ENCODE measurements at regions not wholly inside any gene's neighbourhood (a gene's known extent, or its start where the extent isn't known, plus 50 kb on each side); places are given as distances from the start of the nearest gene placed in this dataset.
"Not testable (repeated sequence)": the region's sequence is repeated elsewhere in the genome, so short reads cannot be mapped to it uniquely, and the experiment has no call there.

- DNase-seq, result no peak
Observed at GRCh38 chr13:58379221-58379620, 747.7 kb downstream of the PCDH17 start.

GRCh38 chr13:58385336-58385735 is 753.8 kb downstream of the PCDH17 start:
- DNase-seq, result not testable (repeated sequence)

- no peak for DNase-seq
Observed at GRCh38 chr13:58397596-58398387, 766.2 kb downstream of the PCDH17 start.

GRCh38 chr13:58399263-58399662 is 767.7 kb downstream of the PCDH17 start:
- no peak for DNase-seq

- DNase-seq, result no peak
Observed at GRCh38 chr13:58406545-58406944, 775.0 kb downstream of the PCDH17 start.

GRCh38 chr13:58429917-58430316 is 798.4 kb downstream of the PCDH17 start:
- no peak for DNase-seq

GRCh38 chr13:58434943-58435342 is 803.4 kb downstream of the PCDH17 start:
- no peak for DNase-seq

GRCh38 chr13:58437427-58437826 is 805.9 kb downstream of the PCDH17 start:
- DNase-seq, result no peak

- DNase-seq, result no peak
Observed at GRCh38 chr13:58446979-58447378, 815.4 kb downstream of the PCDH17 start.

GRCh38 chr13:58452123-58452623 is 820.6 kb downstream of the PCDH17 start:
- DNase-seq, result no peak

- no peak for DNase-seq
Observed at GRCh38 chr13:58455094-58455493, 823.5 kb downstream of the PCDH17 start.

- no peak for DNase-seq
Observed at GRCh38 chr13:58461217-58461616, 829.7 kb downstream of the PCDH17 start.

- DNase-seq, result no peak
Observed at GRCh38 chr13:58463841-58464240, 832.3 kb downstream of the PCDH17 start.

- no peak for DNase-seq
Observed at GRCh38 chr13:58467176-58467575, 835.6 kb downstream of the PCDH17 start.

- DNase-seq, result no peak
Observed at GRCh38 chr13:58472483-58472882, 840.9 kb downstream of the PCDH17 start.

GRCh38 chr13:58474581-58474980 is 843.0 kb downstream of the PCDH17 start:
- no peak for DNase-seq

GRCh38 chr13:58476206-58476918 is 844.8 kb downstream of the PCDH17 start:
- no peak for DNase-seq

- no peak for DNase-seq
Observed at GRCh38 chr13:58478858-58479257, 847.3 kb downstream of the PCDH17 start.

GRCh38 chr13:58480061-58480460 is 848.5 kb downstream of the PCDH17 start:
- no peak for DNase-seq

GRCh38 chr13:58488251-58488650 is 856.7 kb downstream of the PCDH17 start:
- no peak for DNase-seq

GRCh38 chr13:58495668-58496067 is 864.1 kb downstream of the PCDH17 start:
- DNase-seq, result no peak

GRCh38 chr13:58500938-58501337 is 869.4 kb downstream of the PCDH17 start:
- no peak for DNase-seq

- not testable (repeated sequence) for DNase-seq
Observed at GRCh38 chr13:58504202-58504700, 872.7 kb downstream of the PCDH17 start.
